ENCODE measurements at regions not wholly inside any gene's neighbourhood (a gene's known extent, or its start where the extent isn't known, plus 50 kb on each side); places are given as distances from the start of the nearest gene placed in this dataset.

GRCh38 chr12:25705261-25705660, 152.2 kb upstream of the LMNTD1 start:
- no peak for TF ChIP-seq CTCF (conservative IDR thresholded peaks at IDR 0.05; ENCODE audit: low read depth, low read length)
- no peak for TF ChIP-seq EZH2phosphoT487 (IDR thresholded peaks at IDR 0.05; ENCODE audit: borderline replicate concordance, low read length)
